Prostate gland (tissue), 2 donors: ENCODE measurements at regions not wholly inside any gene's neighbourhood (a gene's known extent, or its start where the extent isn't known, plus 50 kb on each side); places are given as distances from the start of the nearest gene placed in this dataset.

Experiments
- POLR2A ChIP-seq: fragments of 450-650 bp; IDR thresholded peaks from one replicate; pipeline ENCODE4 v1.6.1; 2016; ENCODE audit warnings: antibody characterized with exemption, mild to moderate bottlenecking
- POLR2AphosphoS5 ChIP-seq: sonication (generic); formaldehyde crosslinking; IDR thresholded peaks from one replicate; pipeline ENCODE4 v1.6.1; 2017; ENCODE audit warnings: antibody characterized with exemption
- TF ChIP-seq, protein P1 (sequence below), 4 experiments: fragments of 200-600 bp in 2 of 4; fragments of 450-650 bp in 2 of 4; sonication (generic) in 2 of 4; IDR thresholded peaks; 1 replicate in 3 of 4; 2 replicates in 1 of 4; pipeline ENCODE4 v1.5.1; 2016 to 2019; ENCODE audit warnings: antibody characterized with exemption in 4 of 4, mild to moderate bottlenecking in 2 of 4, moderate library complexity in 2 of 4

DNA sequence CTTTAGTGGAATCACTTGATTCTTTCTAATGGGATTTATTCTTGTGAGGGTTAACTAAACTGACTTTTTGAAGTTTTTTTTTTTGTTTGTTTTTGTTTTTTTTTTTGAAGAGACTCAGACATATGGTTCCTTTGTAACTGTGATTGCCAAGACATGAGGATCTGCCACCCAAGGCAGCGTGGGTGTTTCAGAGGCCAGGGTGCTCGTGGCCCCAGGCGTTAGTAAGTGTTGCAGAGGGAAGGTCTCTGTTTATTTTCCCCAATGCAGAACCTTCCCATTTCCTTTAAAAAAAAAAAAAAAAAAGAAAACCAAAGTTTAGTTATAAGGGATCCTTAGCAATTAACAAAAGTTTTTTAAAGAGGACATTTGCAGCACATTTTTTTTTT lies 94.8 kb downstream of the CTTN start:
- no peak for TF ChIP-seq POLR2A
- TF ChIP-seq, protein P1, sequence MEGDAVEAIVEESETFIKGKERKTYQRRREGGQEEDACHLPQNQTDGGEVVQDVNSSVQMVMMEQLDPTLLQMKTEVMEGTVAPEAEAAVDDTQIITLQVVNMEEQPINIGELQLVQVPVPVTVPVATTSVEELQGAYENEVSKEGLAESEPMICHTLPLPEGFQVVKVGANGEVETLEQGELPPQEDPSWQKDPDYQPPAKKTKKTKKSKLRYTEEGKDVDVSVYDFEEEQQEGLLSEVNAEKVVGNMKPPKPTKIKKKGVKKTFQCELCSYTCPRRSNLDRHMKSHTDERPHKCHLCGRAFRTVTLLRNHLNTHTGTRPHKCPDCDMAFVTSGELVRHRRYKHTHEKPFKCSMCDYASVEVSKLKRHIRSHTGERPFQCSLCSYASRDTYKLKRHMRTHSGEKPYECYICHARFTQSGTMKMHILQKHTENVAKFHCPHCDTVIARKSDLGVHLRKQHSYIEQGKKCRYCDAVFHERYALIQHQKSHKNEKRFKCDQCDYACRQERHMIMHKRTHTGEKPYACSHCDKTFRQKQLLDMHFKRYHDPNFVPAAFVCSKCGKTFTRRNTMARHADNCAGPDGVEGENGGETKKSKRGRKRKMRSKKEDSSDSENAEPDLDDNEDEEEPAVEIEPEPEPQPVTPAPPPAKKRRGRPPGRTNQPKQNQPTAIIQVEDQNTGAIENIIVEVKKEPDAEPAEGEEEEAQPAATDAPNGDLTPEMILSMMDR (IDR thresholded peaks at IDR 0.05) = no peak
- TF ChIP-seq POLR2AphosphoS5 = no peak
